Neural progenitor cell (in vitro differentiated cells): ENCODE measurements at regions not wholly inside any gene's neighbourhood (a gene's known extent, or its start where the extent isn't known, plus 50 kb on each side); places are given as distances from the start of the nearest gene placed in this dataset.

Experiments
- DNase-seq: peaks from one replicate; pipeline ENCODE4 v3.0.0-alpha.2; 2016; ENCODE audit warnings: low spot score
- H2AFZ ChIP-seq: fragments of 200-600 bp; sonication (generic); replicated peaks from 2 replicates; pipeline ENCODE4 v1.6.1; 2016; ENCODE audit warnings: antibody characterized with exemption
- H3F3A ChIP-seq: fragments of 200-600 bp; sonication (generic); 2 replicates; pipeline ENCODE4 v1.6.1; 2016; ENCODE audit warnings: antibody characterized with exemption, low read depth
- H3K27ac ChIP-seq: fragments of 200-600 bp; sonication (generic); 2 replicates; pipeline ENCODE4 v1.5.1; 2016; ENCODE audit warnings: mild to moderate bottlenecking
- H3K27me3 ChIP-seq: fragments of 200-600 bp; sonication (generic); 2 replicates; pipeline ENCODE4 v1.6.1; 2016; ENCODE audit warnings: mild to moderate bottlenecking, moderate library complexity
- H3K36me3 ChIP-seq: fragments of 200-600 bp; sonication (generic); 2 replicates; pipeline ENCODE4 v1.5.1; 2016
- H3K4me1 ChIP-seq: fragments of 200-600 bp; sonication (generic); 2 replicates; pipeline ENCODE4 v1.6.1; 2016; ENCODE audit warnings: mixed run types
- H3K4me2 ChIP-seq: fragments of 200-600 bp; sonication (generic); 2 replicates; pipeline ENCODE4 v1.6.1; 2016
- H3K4me3 ChIP-seq: fragments of 200-600 bp; sonication (generic); 2 replicates; pipeline ENCODE4 v1.5.1; 2016
- H3K79me2 ChIP-seq: fragments of 200-600 bp; sonication (generic); 2 replicates; pipeline ENCODE4 v1.6.1; 2016; ENCODE audit warnings: low read depth
- H3K9ac ChIP-seq: fragments of 200-600 bp; sonication (generic); 2 replicates; pipeline ENCODE4 v1.6.1; 2016
- H3K9me3 ChIP-seq: fragments of 200-600 bp; sonication (generic); 2 replicates; pipeline ENCODE4 v1.5.1; 2016; ENCODE audit warnings: low read depth
- H4K20me1 ChIP-seq: fragments of 200-600 bp; sonication (generic); 2 replicates; pipeline ENCODE4 v1.6.1; 2016; ENCODE audit warnings: low read depth
- H3K27ac Mint-ChIP-seq: 3 replicates; pipeline ENCODE4 v1.8.0; 2021; ENCODE audit warnings: mixed read lengths
- H3K27me3 Mint-ChIP-seq: 2 replicates; pipeline ENCODE4 v1.8.0; 2022; ENCODE audit warnings: low read depth, mild to moderate bottlenecking, inconsistent platforms, moderate library complexity, mixed read lengths; ENCODE audit not compliant: insufficient read depth
- H3K36me3 Mint-ChIP-seq: 3 replicates; pipeline ENCODE4 v1.8.0; 2021; ENCODE audit warnings: mixed read lengths
- H3K4me1 Mint-ChIP-seq: 3 replicates; pipeline ENCODE4 v1.8.0; 2021; ENCODE audit warnings: mixed read lengths
- H3K4me3 Mint-ChIP-seq: 3 replicates; pipeline ENCODE4 v1.8.0; 2021; ENCODE audit warnings: mild to moderate bottlenecking, moderate library complexity, mixed read lengths
- H3K9me3 Mint-ChIP-seq: 3 replicates; pipeline ENCODE4 v1.8.0; 2020; ENCODE audit warnings: mixed read lengths
- EZH2 ChIP-seq: fragments of 200-600 bp; sonication (generic); IDR thresholded peaks from 2 replicates; pipeline ENCODE4 v1.6.1; 2017; ENCODE audit warnings: antibody characterized with exemption, mild to moderate bottlenecking, moderate library complexity
- EZH2phosphoT487 ChIP-seq: fragments of 200-600 bp; sonication (generic); IDR thresholded peaks from 2 replicates; pipeline ENCODE4 v1.6.1; 2017; ENCODE audit warnings: antibody characterized with exemption
- TF ChIP-seq, protein P1 (sequence below): fragments of 200-600 bp; sonication (generic); IDR thresholded peaks from 2 replicates; pipeline ENCODE4 v1.5.1; 2017; ENCODE audit warnings: antibody characterized with exemption, mild to moderate bottlenecking

DNA sequence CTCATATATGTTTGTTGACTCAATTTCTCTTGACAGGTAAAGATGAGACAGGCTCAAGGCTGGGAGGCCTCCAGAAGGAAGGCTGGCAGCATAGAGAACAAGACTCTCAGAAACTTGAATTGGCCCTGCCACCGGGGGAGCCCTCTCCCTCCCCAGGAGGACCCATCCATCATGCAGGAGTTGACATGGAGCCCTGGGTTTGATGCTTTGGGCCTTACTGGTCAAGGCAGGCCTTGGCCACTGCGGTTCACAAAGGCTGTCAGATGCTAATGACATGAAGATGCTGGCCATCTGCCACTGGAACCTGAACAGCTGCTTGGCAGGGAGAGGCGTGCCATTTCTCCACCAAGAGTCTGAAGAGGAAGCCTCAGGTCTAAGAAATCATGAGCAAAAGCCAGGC, 193.6 kb downstream of the MTCL1 start:
- H3K36me3 Mint-ChIP-seq, result no peaks in the 10 kb centered on the region
- Histone ChIP-seq H3K9me3 (no peaks in the 10 kb centered on the region), H3K27ac (no peak overlapping the region), H3K9ac (no peak overlapping the region), H2AFZ (no peak overlapping the region), H3K4me1 (no peaks in the 10 kb centered on the region), H3K36me3 (no peaks in the 10 kb centered on the region), H3K4me3 (no peak overlapping the region), H4K20me1 (no peaks in the 10 kb centered on the region), H3K4me2 (no peak overlapping the region), H3K27me3 (no peaks in the 10 kb centered on the region), H3K79me2 (no peaks in the 10 kb centered on the region), H3F3A (no peaks in the 10 kb centered on the region)
- TF ChIP-seq, protein P1, sequence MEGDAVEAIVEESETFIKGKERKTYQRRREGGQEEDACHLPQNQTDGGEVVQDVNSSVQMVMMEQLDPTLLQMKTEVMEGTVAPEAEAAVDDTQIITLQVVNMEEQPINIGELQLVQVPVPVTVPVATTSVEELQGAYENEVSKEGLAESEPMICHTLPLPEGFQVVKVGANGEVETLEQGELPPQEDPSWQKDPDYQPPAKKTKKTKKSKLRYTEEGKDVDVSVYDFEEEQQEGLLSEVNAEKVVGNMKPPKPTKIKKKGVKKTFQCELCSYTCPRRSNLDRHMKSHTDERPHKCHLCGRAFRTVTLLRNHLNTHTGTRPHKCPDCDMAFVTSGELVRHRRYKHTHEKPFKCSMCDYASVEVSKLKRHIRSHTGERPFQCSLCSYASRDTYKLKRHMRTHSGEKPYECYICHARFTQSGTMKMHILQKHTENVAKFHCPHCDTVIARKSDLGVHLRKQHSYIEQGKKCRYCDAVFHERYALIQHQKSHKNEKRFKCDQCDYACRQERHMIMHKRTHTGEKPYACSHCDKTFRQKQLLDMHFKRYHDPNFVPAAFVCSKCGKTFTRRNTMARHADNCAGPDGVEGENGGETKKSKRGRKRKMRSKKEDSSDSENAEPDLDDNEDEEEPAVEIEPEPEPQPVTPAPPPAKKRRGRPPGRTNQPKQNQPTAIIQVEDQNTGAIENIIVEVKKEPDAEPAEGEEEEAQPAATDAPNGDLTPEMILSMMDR, result no peak
- TF ChIP-seq EZH2 (no peak), EZH2phosphoT487 (no peak)
- peaks cover 5% of the 10 kb centered on the region for H3K27me3 Mint-ChIP-seq
- H3K4me3 Mint-ChIP-seq, result no peak overlapping the region
- peaks cover 17% of the 10 kb centered on the region for H3K9me3 Mint-ChIP-seq
- H3K27ac Mint-ChIP-seq, result no peak overlapping the region
- H3K4me1 Mint-ChIP-seq, result peaks cover 21% of the 10 kb centered on the region
- no peak for DNase-seq

DNA sequence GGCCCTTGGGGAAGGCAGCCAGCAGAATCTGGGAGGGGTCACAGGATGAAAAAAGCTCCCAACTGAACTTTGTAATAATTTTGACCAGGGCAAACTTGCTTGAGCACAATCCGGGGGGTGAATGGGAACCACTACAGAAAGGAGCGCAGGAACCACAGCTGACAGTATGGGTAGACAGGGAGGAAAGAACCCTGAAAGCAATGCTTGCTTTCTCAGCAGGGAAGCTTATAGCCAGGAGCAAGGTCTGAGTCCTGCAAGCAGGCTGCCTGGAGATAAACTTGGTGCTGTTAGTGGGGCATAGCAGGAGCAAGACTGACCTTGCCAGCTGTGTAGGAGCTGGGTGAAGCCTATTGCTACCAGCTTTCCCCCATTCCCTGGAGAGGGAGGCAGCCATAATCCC, 195.2 kb downstream of the MTCL1 start:
- no peaks in the 10 kb centered on the region for H3F3A ChIP-seq
- H3K79me2 ChIP-seq, result no peaks in the 10 kb centered on the region
- no peaks in the 10 kb centered on the region for H4K20me1 ChIP-seq
- H3K9me3 ChIP-seq, result no peaks in the 10 kb centered on the region
- TF ChIP-seq, protein P1, result no peak
- TF ChIP-seq EZH2 (no peak), EZH2phosphoT487 (no peak)
- H3K27ac ChIP-seq, result no peak overlapping the region
- H2AFZ ChIP-seq, result peak overlapping the region; percentile 57
- Mint-ChIP-seq H3K36me3 (no peaks in the 10 kb centered on the region), H3K9me3 (peaks cover 22% of the 10 kb centered on the region), H3K27me3 (peaks cover 8% of the 10 kb centered on the region), H3K4me1 (peaks cover 21% of the 10 kb centered on the region), H3K27ac (peak overlapping the region; percentile 52), H3K4me3 (no peak overlapping the region)
- H3K4me2 ChIP-seq, result no peak overlapping the region
- no peaks in the 10 kb centered on the region for H3K36me3 ChIP-seq
- no peak overlapping the region for H3K4me3 ChIP-seq
- no peak for DNase-seq
- no peaks in the 10 kb centered on the region for H3K4me1 ChIP-seq
- no peaks in the 10 kb centered on the region for H3K27me3 ChIP-seq
- H3K9ac ChIP-seq, result no peak overlapping the region

DNA sequence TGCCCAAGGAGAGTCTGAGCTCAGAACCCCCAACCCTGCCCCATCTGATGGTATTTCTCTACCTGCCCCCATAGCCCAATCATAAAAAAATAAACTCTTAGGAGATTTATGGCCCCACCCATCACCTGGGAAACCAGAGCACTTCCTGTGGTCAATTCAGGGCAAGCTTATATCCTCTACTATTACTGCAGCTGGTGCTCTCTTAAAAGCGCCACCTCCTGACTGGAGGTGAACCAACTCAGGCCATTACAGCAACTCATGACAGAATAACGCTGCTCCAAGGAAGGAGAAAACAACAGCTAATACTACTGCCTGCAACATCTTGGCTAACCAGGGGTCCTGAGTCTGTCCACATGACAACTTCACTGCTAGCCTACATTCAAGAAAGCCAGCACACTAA, 195.7 kb downstream of the MTCL1 start:
- Histone ChIP-seq H4K20me1 (no peaks in the 10 kb centered on the region), H3K9ac (no peak overlapping the region), H2AFZ (no peak overlapping the region), H3K27ac (no peak overlapping the region), H3K4me2 (no peak overlapping the region), H3K36me3 (no peaks in the 10 kb centered on the region), H3F3A (no peaks in the 10 kb centered on the region), H3K79me2 (no peaks in the 10 kb centered on the region), H3K9me3 (no peaks in the 10 kb centered on the region), H3K27me3 (no peaks in the 10 kb centered on the region), H3K4me3 (no peak overlapping the region), H3K4me1 (no peaks in the 10 kb centered on the region)
- H3K9me3 Mint-ChIP-seq, result peaks cover 22% of the 10 kb centered on the region
- peaks cover 21% of the 10 kb centered on the region for H3K4me1 Mint-ChIP-seq
- no peak overlapping the region for H3K4me3 Mint-ChIP-seq
- H3K36me3 Mint-ChIP-seq, result no peaks in the 10 kb centered on the region
- no peak for TF ChIP-seq EZH2phosphoT487
- TF ChIP-seq, protein P1, result no peak
- TF ChIP-seq EZH2, result no peak
- no peak for DNase-seq
- H3K27me3 Mint-ChIP-seq, result peaks cover 8% of the 10 kb centered on the region
- peak overlapping the region; percentile 23 for H3K27ac Mint-ChIP-seq
